Gastrocnemius medialis (tissue), 4 donors: ENCODE measurements at regions not wholly inside any gene's neighbourhood (a gene's known extent, or its start where the extent isn't known, plus 50 kb on each side); places are given as distances from the start of the nearest gene placed in this dataset.

ENCODE experiments used
- CTCF ChIP-seq, 5 experiments: fragments of 450-650 bp in 3 of 5; fragments of 200-600 bp in 2 of 5; sonication (generic) in 2 of 5; IDR thresholded peaks in 4 of 5; conservative IDR thresholded peaks in 1 of 5; 1 replicate in 4 of 5; 2 replicates in 1 of 5; pipeline ENCODE4 v1.5.1; 2016 to 2019; ENCODE audit warnings: antibody characterized with exemption in 5 of 5, mild to moderate bottlenecking in 3 of 5, moderate library complexity in 3 of 5
- POLR2A ChIP-seq, 2 donors: fragments of 450-650 bp; IDR thresholded peaks; one replicate each; pipeline ENCODE4 v1.6.1; 2017; ENCODE audit warnings: antibody characterized with exemption in 2 of 2, mild to moderate bottlenecking in 2 of 2, moderate library complexity in 2 of 2

DNA sequence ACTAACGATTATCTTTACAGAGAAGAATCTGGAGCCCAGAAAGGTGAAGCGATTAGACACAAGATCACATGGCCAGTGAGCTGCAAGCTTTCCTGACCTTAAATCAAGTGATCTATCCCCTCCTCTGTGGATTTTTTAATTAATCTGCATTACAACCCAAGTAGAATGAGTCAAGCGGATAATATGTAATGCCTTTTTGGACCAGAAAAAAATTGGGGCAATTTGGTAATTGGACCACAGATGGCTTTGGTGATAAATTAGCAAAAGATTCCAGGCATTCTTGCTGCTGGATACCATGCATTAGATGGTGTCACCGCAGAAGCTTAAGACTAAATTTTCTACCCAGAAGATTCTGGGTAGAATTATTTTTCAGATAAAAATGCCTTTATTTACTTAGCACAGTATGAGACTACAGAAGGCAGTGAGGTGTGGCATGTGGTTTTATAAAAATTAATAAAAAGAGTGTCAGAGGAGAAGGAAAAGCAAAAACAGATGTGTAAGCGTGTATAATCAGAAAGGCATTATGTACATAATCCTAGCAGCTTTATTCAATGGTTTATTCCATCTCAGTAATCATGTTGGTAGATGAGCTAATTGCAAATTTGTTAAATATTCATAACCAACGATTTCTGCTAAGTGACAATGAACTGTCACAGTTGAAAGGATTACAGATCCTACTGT is 53.9 kb upstream of the PCSK2 start:
- TF ChIP-seq CTCF (IDR thresholded peaks at IDR 0.05 in 4 of 5, conservative IDR thresholded peaks at IDR 0.05 in 1 of 5) (no peak), POLR2A (IDR thresholded peaks at IDR 0.05) (no peak)
